Kidney (tissue), 13 donors: ENCODE measurements at regions not wholly inside any gene's neighbourhood (a gene's known extent, or its start where the extent isn't known, plus 50 kb on each side); places are given as distances from the start of the nearest gene placed in this dataset.

Experiments used
- DNase-seq, 5 donors: peaks; one replicate each; pipeline ENCODE4 v3.0.0-alpha.2; 2013 to 2020
- FAIRE-seq: peaks from 2 replicates; lab custom pipeline; 2012; peaks lifted over from hg19 to GRCh38; lab: Jason Lieb, UNC
- H3K27ac ChIP-seq, 2 donors: one replicate each; pipeline ENCODE4 v1.7.0; 2013; ENCODE audit warnings: low read depth in 2 of 2, low read length in 2 of 2, inconsistent platforms in 1 of 2
- H3K27me3 ChIP-seq: one replicate; pipeline ENCODE4 v1.7.1; 2013; ENCODE audit warnings: low read length, inconsistent platforms; ENCODE audit not compliant: control insufficient read depth, insufficient read depth
- H3K36me3 ChIP-seq, 3 donors: one replicate each; pipeline versions ENCODE4 v1.7.0 to v1.7.1; 2013; ENCODE audit warnings: low read length in 3 of 3, control low read depth in 1 of 3, inconsistent platforms in 1 of 3; ENCODE audit not compliant: insufficient read depth in 3 of 3, control insufficient read depth in 2 of 3
- H3K4me1 ChIP-seq, 3 donors: one replicate each; pipeline versions ENCODE4 v1.7.0 to v1.7.1; 2013; ENCODE audit warnings: low read length in 3 of 3, inconsistent platforms in 1 of 3, low read depth in 1 of 3; ENCODE audit not compliant: control insufficient read depth in 2 of 3, insufficient read depth in 2 of 3
- H3K4me3 ChIP-seq, 3 donors: one replicate each; pipeline versions ENCODE4 v1.7.0 to v1.8.1; 2013; ENCODE audit warnings: low read length in 3 of 3, control low read depth in 1 of 3, inconsistent platforms in 1 of 3
- H3K9ac ChIP-seq, 3 donors: one replicate each; pipeline versions ENCODE4 v1.7.0 to v1.7.1; 2013; ENCODE audit warnings: low read length in 3 of 3, control low read depth in 1 of 3, inconsistent platforms in 1 of 3
- H3K9me3 ChIP-seq, 3 donors: one replicate each; pipeline versions ENCODE4 v1.7.0 to v1.7.1; 2013; ENCODE audit warnings: low read length in 3 of 3, control low read depth in 1 of 3, inconsistent platforms in 1 of 3; ENCODE audit not compliant: control insufficient read depth in 2 of 3, insufficient read depth in 1 of 3
- intact Hi-C: fragments of 100-400 bp; cut with DNase I; formaldehyde crosslinking; loops from one replicate; pipeline ENCODE4 v1.11.1; 2022
- TF ChIP-seq, protein P1 (sequence below): IDR thresholded peaks from 3 replicates; pipeline ENCODE4 v1.5.1; 2012; ENCODE audit warnings: mild to moderate bottlenecking, moderate library complexity, borderline replicate concordance; ENCODE audit not compliant: insufficient read depth; ENCODE audit errors: extremely low read depth
- donor health status: control.
- donor health status: control.
- donor health status: control.
- donor health status: control.
- donor health status: control.
- donor health status: DM: yes; HTN: yes; CAD: no.
- donor health status: Normal renal cell carcinoma (clear cell type).

DNA sequence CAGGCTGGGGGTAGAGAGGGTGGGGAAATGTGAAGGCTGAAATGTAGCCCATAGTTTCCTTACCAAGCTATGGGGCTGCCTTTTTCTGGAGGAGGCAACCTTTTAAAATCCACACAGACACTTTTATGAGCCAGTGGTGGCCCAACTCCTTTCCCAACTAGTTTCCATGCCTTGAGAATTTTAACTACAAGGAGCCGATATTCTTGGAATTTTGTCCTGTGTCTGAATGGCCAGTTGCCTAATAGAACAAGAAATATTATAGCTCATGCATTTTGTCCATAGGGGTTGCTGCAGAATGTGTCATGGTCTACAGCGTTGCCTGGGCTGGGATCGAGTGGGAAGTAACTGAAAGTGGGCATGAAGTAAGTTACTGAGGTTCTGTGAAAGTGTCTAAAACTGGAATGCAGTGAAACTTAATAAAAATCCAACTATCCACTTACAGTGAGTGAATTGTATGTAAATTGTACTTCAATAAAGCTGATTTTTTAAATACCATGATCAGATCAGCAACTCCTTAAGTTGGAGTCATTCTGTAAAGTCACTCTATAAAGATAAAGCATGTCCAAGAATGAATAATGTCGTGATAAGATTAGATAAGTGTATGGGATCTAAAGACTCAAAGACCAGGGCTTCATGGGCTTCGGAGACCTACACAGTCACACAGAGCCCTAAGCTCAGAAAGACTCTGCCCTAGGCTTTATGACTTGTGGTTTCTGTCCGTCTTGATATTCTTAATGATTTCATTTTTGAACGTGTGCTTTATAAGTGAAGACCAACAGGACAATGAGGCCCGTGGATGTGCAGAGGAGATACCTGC, 122.6 kb upstream of the FNDC3A start:
- no peaks in the 10 kb centered on the region for H3K4me1 ChIP-seq
- intact Hi-C loops, result no loop called here
- H3K9me3 ChIP-seq, result no peaks in the 10 kb centered on the region
- no peak for FAIRE-seq
- no peak overlapping the region for H3K9ac ChIP-seq
- H3K27ac ChIP-seq, result no peak overlapping the region
- no peaks in the 10 kb centered on the region for H3K27me3 ChIP-seq
- H3K36me3 ChIP-seq, result no peaks in the 10 kb centered on the region
- DNase-seq, result no peak
- TF ChIP-seq, protein P1, sequence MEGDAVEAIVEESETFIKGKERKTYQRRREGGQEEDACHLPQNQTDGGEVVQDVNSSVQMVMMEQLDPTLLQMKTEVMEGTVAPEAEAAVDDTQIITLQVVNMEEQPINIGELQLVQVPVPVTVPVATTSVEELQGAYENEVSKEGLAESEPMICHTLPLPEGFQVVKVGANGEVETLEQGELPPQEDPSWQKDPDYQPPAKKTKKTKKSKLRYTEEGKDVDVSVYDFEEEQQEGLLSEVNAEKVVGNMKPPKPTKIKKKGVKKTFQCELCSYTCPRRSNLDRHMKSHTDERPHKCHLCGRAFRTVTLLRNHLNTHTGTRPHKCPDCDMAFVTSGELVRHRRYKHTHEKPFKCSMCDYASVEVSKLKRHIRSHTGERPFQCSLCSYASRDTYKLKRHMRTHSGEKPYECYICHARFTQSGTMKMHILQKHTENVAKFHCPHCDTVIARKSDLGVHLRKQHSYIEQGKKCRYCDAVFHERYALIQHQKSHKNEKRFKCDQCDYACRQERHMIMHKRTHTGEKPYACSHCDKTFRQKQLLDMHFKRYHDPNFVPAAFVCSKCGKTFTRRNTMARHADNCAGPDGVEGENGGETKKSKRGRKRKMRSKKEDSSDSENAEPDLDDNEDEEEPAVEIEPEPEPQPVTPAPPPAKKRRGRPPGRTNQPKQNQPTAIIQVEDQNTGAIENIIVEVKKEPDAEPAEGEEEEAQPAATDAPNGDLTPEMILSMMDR, result no peak
- no peak overlapping the region for H3K4me3 ChIP-seq

DNA sequence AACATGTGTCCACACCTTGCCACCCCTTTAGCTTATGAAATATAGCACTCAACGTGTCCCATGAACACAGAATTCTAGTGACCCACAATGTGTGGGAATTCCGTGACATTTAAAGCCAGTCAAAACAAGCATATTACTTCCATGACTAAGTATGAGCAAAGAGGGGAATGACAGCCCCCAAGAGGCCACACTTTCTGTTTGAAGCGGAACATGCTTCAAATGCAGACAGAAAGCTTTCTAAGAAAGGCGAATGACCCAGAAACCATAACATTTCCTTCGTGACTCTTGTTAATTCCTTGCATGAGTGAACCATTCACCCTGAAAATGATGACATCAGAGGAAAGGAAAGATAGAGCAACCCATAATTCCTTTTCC, 122.0 kb upstream of the FNDC3A start:
- no peaks in the 10 kb centered on the region for H3K27me3 ChIP-seq
- no peak overlapping the region for H3K27ac ChIP-seq
- TF ChIP-seq, protein P1, result no peak
- DNase-seq (peak in 2 of 5 donors; percentile 25 to 58), FAIRE-seq (no peak)
- H3K36me3 ChIP-seq, result no peaks in the 10 kb centered on the region
- no peak overlapping the region for H3K9ac ChIP-seq
- H3K9me3 ChIP-seq, result no peaks in the 10 kb centered on the region
- H3K4me1 ChIP-seq, result peaks cover 0 to 2% (median 0%) of the 10 kb centered on the region in 3 donors
- H3K4me3 ChIP-seq, result no peak overlapping the region
- intact Hi-C loops, result no loop called here

DNA sequence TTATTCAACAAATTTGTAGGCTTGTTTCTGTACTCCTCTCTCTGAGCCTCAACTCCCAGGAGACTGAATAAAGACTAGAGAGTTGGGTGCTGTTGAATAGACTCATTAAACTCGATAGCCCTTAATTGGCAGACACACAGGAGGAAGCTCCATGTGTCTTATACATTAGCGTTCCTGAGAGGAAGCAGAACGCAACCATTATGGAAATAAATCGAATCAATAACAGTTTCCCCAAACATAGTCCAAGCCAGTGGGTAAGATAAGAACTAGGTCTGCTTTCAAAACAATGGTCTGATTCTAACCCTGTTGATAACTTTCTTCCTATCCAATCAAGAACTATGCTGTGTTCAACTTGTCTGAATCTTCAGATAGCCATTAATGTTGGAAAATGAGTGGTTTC, 118.1 kb upstream of the FNDC3A start:
- Histone ChIP-seq H3K4me3 (no peak overlapping the region), H3K9ac (no peak overlapping the region), H3K9me3 (no peaks in the 10 kb centered on the region), H3K27ac (no peak overlapping the region), H3K27me3 (no peaks in the 10 kb centered on the region), H3K4me1 (peaks cover 0 to 2% (median 0%) of the 10 kb centered on the region in 3 donors), H3K36me3 (no peaks in the 10 kb centered on the region)
- intact Hi-C loops, result no loop called here
- FAIRE-seq (no peak), DNase-seq (no peak)
- TF ChIP-seq, protein P1, result no peak
